ENCODE measurements at regions not wholly inside any gene's neighbourhood (a gene's known extent, or its start where the extent isn't known, plus 50 kb on each side); places are given as distances from the start of the nearest gene placed in this dataset.

DNA sequence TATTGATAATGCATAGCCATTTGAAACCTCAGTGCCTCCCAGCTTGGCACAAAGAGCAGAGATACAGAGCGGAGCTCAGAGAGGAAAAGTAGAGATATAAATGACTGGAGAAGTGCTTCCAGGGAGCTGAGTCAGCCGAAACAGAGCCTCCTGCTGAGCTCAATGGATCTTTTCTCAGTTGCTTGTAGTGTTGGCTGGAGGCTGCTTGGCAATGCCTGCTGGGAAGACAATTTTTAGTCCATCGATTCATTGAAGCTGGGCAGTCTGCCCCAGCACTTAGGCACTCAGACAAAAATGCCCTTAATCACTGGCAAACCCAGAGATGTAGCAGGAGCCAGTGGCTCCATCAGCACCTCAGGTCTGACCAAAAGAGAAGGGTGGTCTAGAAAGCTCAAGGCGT is 81.3 kb upstream of the SETBP1 start:
- TF ChIP-seq CTCF (IDR thresholded peaks at IDR 0.05) (no peak), EZH2 (IDR thresholded peaks at IDR 0.05; ENCODE audit: borderline replicate concordance, insufficient read depth, low read depth, low read length, poor library complexity, severe bottlenecking) (no peak)

All from B cell (primary cell).